ENCODE measurements at regions not wholly inside any gene's neighbourhood (a gene's known extent, or its start where the extent isn't known, plus 50 kb on each side); places are given as distances from the start of the nearest gene placed in this dataset.
"Not testable (repeated sequence)": the region's sequence is repeated elsewhere in the genome, so short reads cannot be mapped to it uniquely, and the experiment has no call there.

DNA sequence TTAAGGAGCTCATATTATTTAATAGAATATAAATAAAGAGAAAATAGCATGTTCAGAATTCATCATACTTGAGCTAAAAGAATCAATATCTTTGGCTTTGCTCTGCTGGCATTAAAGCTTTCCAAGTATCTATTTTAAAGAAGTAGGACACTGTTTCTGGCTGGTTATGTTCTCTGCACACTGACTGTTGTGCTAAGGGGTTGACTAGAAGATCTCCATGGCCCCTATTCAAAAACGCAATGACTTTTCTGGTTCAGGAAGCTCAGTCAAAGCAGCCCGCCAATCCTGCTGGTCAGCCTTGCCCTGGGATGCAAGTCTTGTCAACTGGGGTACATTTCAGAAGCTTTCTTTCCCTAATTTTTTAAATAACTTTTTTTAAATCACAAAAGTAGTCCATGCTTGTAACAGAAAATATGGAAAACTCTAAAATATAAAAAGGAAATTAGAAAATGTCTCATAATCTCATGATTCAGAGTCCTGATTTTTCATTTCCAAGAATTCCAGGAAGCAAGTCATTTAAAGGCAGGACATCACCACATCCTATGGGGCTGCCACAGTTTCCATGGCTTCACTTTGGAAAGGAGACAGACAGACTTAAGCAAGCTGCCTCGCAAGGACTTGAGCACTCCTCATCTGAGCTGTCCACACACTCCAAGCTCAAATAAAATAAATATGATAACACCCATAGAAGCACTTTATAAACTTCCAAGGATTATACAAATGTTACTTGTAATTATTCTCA lies 195.1 kb downstream of the TXNL1 start:
- DNase-seq, result no peak

- not testable (repeated sequence) for DNase-seq
These were observed 199.9 kb downstream of the TXNL1 start for GRCh38 chr18:56438480-56438879.

DNA sequence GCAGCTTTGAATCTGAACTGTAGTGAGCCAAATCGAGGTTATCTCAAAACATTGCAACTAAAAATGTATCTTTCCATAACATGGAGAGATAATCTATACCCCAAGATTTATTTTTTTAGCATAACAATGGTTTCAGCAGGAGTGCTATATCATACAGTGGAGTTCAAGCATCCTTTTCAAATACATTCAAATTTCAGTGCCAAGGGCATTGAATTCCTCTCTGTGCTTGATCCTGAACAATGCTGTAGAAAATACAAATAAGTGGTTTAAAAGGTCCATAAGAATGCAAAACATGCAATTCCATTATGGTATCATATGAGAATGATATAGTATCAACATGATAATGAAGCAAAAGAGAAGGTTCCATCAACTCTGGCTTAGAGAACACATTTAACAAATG lies 201.7 kb downstream of the TXNL1 start:
- DNase-seq, result no peak

DNA sequence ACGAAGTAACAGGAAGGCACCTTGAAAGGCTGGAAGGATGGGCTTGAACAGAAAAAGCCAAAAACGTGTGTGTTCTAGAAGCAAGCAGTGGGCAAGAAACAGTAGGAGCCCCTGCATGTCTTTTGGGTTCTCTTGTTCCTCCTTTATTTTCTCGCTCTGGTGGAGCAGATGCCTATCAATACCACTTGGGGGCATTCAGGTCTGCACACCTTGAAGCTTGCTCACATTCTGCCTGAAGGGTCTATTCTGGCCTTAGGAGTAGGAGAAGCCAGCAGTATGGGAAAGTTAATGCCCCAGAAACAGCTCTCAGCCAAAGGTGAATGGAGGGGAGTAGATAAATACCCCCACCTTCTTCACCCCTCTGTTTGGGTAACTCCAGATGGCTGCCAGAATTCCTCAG lies 204.5 kb downstream of the TXNL1 start:
- DNase-seq, result no peak

- no peak for DNase-seq
These were observed 206.8 kb downstream of the TXNL1 start for GRCh38 chr18:56431551-56431950.

DNA sequence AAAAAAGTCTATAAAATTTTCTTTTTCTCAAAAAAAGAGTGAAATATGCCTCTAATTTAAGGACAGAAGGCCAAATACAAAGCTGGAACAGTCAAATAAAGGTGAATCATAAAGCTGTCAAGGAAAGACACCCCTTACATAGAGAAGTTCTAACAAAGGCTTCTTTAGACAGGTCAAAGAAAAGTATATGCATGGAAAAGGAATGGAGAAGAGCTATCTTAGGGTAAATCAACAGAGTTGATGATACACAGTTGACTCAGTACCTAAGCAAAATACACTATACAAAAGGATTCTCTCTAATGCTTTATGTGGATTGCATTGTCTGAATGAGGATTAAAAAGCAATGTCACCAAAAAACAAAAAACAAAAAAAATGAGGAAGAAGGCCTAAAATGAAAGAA lies 214.8 kb downstream of the TXNL1 start:
- no peak for DNase-seq

DNA sequence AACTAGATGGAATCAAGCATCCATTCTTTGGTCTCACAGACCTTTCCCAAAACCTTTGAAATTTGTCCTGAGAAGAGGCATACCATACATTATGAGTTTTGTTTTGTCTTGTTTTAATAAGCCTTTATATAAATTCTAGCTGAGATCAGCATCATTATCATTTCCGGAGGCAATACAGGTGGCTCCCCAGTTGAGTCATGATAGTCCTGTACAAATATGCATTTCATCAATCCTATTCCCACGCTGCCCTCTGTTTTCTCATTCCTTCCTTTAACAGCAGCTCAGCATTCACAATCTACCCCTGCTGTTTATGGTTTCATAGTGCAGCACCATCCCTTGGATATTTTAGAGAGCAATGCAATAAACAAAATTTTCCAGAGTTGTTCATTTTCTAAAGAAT lies 216.7 kb downstream of the TXNL1 start:
- DNase-seq, result no peak

GRCh38 chr18:56420868-56421267 lies 217.5 kb downstream of the TXNL1 start:
- DNase-seq, result not testable (repeated sequence)

DNA sequence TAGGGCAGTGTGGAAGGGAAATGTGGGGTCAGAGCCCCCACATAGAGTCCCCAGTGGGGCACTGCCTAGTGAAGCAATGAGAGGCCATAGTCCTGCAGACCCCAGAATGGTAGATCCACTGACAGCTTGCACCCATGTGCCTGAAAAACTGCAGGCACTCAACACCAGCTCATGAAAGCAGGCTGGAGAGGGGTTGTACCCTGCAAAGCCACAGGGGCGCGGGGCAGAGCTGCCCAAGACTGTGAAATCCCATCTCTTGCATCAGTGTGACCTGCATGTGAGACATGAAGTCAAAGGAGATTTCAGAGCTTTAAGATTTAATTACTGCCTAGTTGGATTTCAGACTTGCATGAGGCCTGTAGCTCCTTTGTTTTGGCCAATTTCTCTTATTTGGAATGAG lies 224.0 kb downstream of the TXNL1 start:
- no peak for DNase-seq

DNA sequence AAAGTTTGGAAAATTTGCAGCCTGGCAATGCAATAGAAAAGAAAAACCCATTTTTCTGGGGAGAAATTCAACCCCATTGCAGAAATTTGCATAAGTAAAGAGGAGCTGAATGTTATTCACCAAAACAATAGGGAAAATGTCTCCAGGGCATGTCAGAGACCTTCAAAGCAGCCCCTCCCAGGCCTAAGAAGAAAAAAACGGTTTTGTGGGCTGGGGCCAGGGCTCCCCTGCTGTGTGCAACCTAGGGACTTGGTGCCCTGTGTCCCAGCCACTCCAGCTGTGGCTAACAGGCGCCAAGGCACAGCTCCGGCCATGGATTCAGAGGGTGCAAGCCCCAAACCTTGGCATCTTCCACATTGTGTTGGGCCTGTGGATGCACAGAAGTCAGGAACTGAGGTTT lies 224.5 kb downstream of the TXNL1 start:
- DNase-seq, result no peak

- no peak for DNase-seq
These were observed 225.4 kb downstream of the TXNL1 start for GRCh38 chr18:56412951-56413350.

DNA sequence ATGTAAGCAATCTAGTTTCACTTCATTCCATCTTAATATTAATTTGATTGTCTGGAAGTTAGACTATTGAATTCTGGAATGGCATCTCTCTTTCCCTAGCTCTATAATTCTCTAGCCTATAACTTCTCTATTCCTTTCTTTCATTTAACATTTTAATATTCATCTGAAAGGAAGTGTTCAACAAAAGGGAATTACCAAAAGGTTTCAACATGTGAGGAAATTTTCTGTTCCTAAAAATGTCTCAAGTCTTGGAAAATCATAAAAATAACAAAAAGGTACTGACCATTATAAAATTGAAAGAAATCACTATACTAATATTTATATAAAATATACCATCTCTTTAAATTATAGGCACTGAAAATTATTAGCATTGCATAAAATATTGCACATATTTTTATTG lies 228.7 kb downstream of the TXNL1 start:
- DNase-seq, result no peak

DNA sequence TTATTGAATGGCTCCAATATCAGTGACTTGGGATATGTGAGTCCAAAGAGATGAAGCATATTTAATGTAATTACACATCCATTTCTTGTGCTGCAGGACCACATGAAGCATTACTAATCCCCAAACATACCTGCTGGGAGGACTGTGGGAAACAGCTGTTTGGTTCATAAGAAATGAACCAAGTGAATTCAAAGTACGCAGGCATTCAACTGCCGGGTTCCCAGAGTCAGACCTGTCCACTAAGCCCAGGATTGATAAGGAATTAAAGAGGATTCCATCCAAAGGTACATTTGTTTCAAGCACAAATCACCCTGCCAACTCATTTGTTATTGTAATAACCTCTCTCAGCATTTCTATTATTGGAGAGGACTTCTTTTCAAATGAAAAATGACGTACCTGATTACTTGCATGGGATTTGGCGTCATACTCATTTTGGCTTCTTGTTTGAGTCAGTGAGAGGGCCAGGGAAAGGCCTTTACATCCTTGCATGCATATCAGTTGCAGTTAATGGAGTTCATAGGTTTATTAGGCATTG lies 230.7 kb downstream of the TXNL1 start:
- DNase-seq, result no peak

DNA sequence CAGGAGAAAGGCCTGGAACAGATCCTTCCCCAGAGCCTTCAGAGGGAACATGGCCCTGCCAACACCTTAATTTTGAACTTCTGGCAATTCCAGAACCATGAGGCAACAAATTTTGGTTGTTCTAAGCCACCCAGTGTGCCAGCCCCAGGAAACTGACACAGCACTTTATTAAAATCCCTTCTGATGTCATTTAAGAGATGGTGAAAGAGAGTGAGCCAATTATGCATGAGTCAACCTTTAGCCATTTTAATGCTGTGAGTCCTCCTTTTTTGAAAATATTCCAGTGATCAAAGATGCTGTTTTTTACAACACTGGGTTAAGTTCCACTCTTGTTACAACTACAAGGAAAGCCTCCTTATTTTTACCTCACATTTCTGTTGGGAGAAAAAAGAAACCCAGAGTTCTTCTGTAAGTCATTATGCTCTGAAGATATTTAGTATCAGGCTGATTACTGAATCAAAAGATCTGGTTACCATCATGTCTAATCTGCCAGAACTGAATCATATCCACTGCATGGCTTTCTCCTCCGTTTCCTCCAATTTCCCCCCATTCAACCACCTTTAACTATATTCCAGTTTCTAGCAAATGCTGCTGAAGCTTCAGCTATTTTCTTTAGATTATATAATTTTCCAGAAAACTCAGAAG lies 235.4 kb downstream of the TXNL1 start:
- DNase-seq, result no peak

DNA sequence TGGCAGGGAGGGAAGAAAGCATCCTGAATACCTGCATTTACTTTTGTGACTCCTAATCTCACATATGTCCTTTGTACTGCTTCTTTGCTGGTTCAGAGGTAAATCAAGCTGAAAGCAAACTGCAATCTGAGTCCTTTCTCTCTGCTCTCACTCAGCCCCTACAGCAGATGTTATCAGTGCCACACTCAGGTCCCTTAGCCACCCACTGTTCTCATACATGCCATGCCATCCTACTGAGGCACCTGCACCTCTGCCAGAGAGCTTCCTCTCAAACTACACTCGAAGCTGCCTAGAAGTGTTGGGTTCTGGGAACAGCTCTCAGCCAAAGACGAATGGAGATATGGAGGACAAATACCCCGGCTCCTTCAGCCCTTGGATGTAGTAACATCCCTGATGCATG lies 244.5 kb downstream of the TXNL1 start:
- no peak for DNase-seq

- no peak for DNase-seq
These were observed 246.3 kb downstream of the TXNL1 start for GRCh38 chr18:56391931-56392590.

GRCh38 chr18:56390626-56391025 lies 247.8 kb downstream of the TXNL1 start:
- DNase-seq, result no peak

GRCh38 chr18:56389190-56389589 lies 249.2 kb downstream of the TXNL1 start:
- DNase-seq, result peak in 12 of 56 donors; percentile 1 to 26 (median 9)

GRCh38 chr18:56388571-56388970 lies 249.8 kb downstream of the TXNL1 start:
- DNase-seq, result no peak

- no peak for DNase-seq
These were observed 251.5 kb downstream of the TXNL1 start for GRCh38 chr18:56386856-56387255.

GRCh38 chr18:56383349-56383748 lies 255.0 kb downstream of the TXNL1 start:
- DNase-seq, result no peak

- DNase-seq, result peak in 49 of 56 donors; percentile 3 to 81 (median 45)
These were observed 255.9 kb downstream of the TXNL1 start for GRCh38 chr18:56382541-56382940.

All from nucleus accumbens (tissue), 56 donors.